DOHH2 (cell line): ENCODE measurements at regions not wholly inside any gene's neighbourhood (a gene's known extent, or its start where the extent isn't known, plus 50 kb on each side); places are given as distances from the start of the nearest gene placed in this dataset.

ENCODE experiments used
- CTCF ChIP-seq: fragments of 200-600 bp; sonication (generic); IDR thresholded peaks from one replicate; pipeline ENCODE4 v1.5.1; 2014; ENCODE audit warnings: antibody characterized with exemption, mild to moderate bottlenecking, low read depth, low read length; ENCODE audit not compliant: poor library complexity, severe bottlenecking
- EZH2phosphoT487 ChIP-seq: fragments of 200-600 bp; sonication (generic); IDR thresholded peaks from 2 replicates; pipeline ENCODE4 v1.6.1; 2017; ENCODE audit warnings: borderline replicate concordance, mild to moderate bottlenecking, antibody characterized with exemption, low read length, moderate library complexity, mixed read lengths

- TF ChIP-seq CTCF, result no peak
- no peak for TF ChIP-seq EZH2phosphoT487
Observed at GRCh38 chr3:20490996-20491395, 305.0 kb upstream of the SGO1 start.
